ENCODE measurements at regions not wholly inside any gene's neighbourhood (a gene's known extent, or its start where the extent isn't known, plus 50 kb on each side); places are given as distances from the start of the nearest gene placed in this dataset.

GRCh38 chr4:65819192-65819591 lies 148.9 kb upstream of the EPHA5 start:
- no peak for TF ChIP-seq POLR2A (IDR thresholded peaks at IDR 0.05; ENCODE audit: low read depth, low read length)
- TF ChIP-seq TAF1 (IDR thresholded peaks at IDR 0.05; ENCODE audit: low read depth, low read length): no peak
- TF ChIP-seq POLR2AphosphoS5 (IDR thresholded peaks at IDR 0.05; ENCODE audit: low read depth, low read length): no peak
